Fibroblast of lung (primary cell): ENCODE measurements at regions not wholly inside any gene's neighbourhood (a gene's known extent, or its start where the extent isn't known, plus 50 kb on each side); places are given as distances from the start of the nearest gene placed in this dataset.

Source experiments
- DNase-seq, 2 donors: peaks; one replicate each; pipeline versions ENCODE4 v3.0.0 to v3.0.0-alpha.2; 2010; ENCODE audit warnings: low read depth in 2 of 2
- H2AFZ ChIP-seq: 2 replicates; pipeline ENCODE4 v1.5.1; 2012; ENCODE audit warnings: low read length, control low read depth, inconsistent platforms
- H3K27ac ChIP-seq: 2 replicates; pipeline ENCODE4 v1.5.1; 2011; ENCODE audit warnings: low read length, control low read depth; ENCODE audit not compliant: insufficient read depth
- H3K27me3 ChIP-seq: 2 replicates; pipeline ENCODE4 v1.5.1; 2011; ENCODE audit warnings: mild to moderate bottlenecking, low read length; ENCODE audit not compliant: control insufficient read depth, insufficient read depth
- H3K36me3 ChIP-seq: 2 replicates; pipeline ENCODE4 v1.5.1; 2011; ENCODE audit warnings: low read length; ENCODE audit not compliant: control insufficient read depth, insufficient read depth
- H3K4me1 ChIP-seq: 2 replicates; pipeline ENCODE4 v1.5.1; 2011; ENCODE audit warnings: low read length; ENCODE audit not compliant: control insufficient read depth, insufficient read depth; ENCODE audit errors: extremely low read depth
- H3K4me2 ChIP-seq: 2 replicates; pipeline ENCODE4 v1.5.1; 2011; ENCODE audit warnings: low read length, control low read depth; ENCODE audit not compliant: insufficient read depth; ENCODE audit errors: extremely low read depth
- H3K4me3 ChIP-seq, 4 experiments: fragments of 200-600 bp in 1 of 4; sonication (generic) in 1 of 4; replicated peaks in 1 of 4; 2 replicates each; pipeline ENCODE4 v1.5.1; 2011 to 2016; ENCODE audit warnings: low read length in 4 of 4, low read depth in 3 of 4, mild to moderate bottlenecking in 3 of 4, control low read depth in 2 of 4, inconsistent platforms in 1 of 4, mixed read lengths in 1 of 4; ENCODE audit not compliant: insufficient read depth in 1 of 4; ENCODE audit errors: control extremely low read depth in 1 of 4
- H3K79me2 ChIP-seq: 2 replicates; pipeline ENCODE4 v1.5.1; 2012; ENCODE audit warnings: mild to moderate bottlenecking, low read length, inconsistent platforms; ENCODE audit not compliant: control insufficient read depth, insufficient read depth
- H3K9ac ChIP-seq: 2 replicates; pipeline ENCODE4 v1.5.1; 2011; ENCODE audit warnings: mild to moderate bottlenecking, low read length, control low read depth; ENCODE audit not compliant: insufficient read depth
- H3K9me3 ChIP-seq: 2 replicates; pipeline ENCODE4 v1.5.1; 2012; ENCODE audit warnings: low read depth, low read length; ENCODE audit not compliant: control insufficient read depth, insufficient read depth
- H4K20me1 ChIP-seq: 2 replicates; pipeline ENCODE4 v1.5.1; 2011; ENCODE audit warnings: low read length; ENCODE audit not compliant: control insufficient read depth, insufficient read depth; ENCODE audit errors: extremely low read depth
- CTCF ChIP-seq, 2 donors: IDR thresholded peaks in 1 of 2; conservative IDR thresholded peaks in 1 of 2; 1 replicate in 1 of 2; 2 replicates in 1 of 2; pipeline ENCODE4 v1.5.1; 2011 to 2012; ENCODE audit warnings: low read length in 2 of 2, control low read depth in 1 of 2, inconsistent platforms in 1 of 2, low read depth in 1 of 2, mild to moderate bottlenecking in 1 of 2
- EZH2 ChIP-seq: IDR thresholded peaks from 2 replicates; pipeline ENCODE4 v1.5.1; 2012; ENCODE audit warnings: low read length, control low read depth, mild to moderate bottlenecking; ENCODE audit errors: missing control alignments

- DNase-seq = no peak
- Histone ChIP-seq H3K79me2 (no peaks in the 10 kb centered on the region), H4K20me1 (no peaks in the 10 kb centered on the region), H3K27ac (no peak overlapping the region), H3K4me3 (no peak overlapping the region), H3K9me3 (no peaks in the 10 kb centered on the region), H3K36me3 (no peaks in the 10 kb centered on the region), H3K4me2 (no peak overlapping the region), H2AFZ (no peak overlapping the region), H3K9ac (no peak overlapping the region), H3K4me1 (no peaks in the 10 kb centered on the region), H3K27me3 (no peaks in the 10 kb centered on the region)
- TF ChIP-seq EZH2 (no peak), CTCF (conservative IDR thresholded peaks at IDR 0.05 in 1 of 2, IDR thresholded peaks at IDR 0.05 in 1 of 2; ENCODE audit: low read depth in 1 of 2, low read length in 2 of 2) (no peak)
Measured at GRCh38 chr1:188367661-188368060, 1538.9 kb downstream of the PLA2G4A start.

- H3K4me2 ChIP-seq = no peak overlapping the region
Measured at GRCh38 chr1:188371295-188371806, 1542.6 kb downstream of the PLA2G4A start.

GRCh38 chr1:188372821-188373220, 1544.1 kb downstream of the PLA2G4A start:
- Histone ChIP-seq H3K79me2 (no peaks in the 10 kb centered on the region), H3K36me3 (no peaks in the 10 kb centered on the region), H3K4me1 (no peaks in the 10 kb centered on the region), H3K27me3 (no peaks in the 10 kb centered on the region), H3K9ac (no peak overlapping the region), H4K20me1 (no peaks in the 10 kb centered on the region), H3K4me3 (no peak overlapping the region), H3K27ac (no peak overlapping the region), H3K4me2 (no peak overlapping the region), H3K9me3 (no peaks in the 10 kb centered on the region), H2AFZ (no peak overlapping the region)
- DNase-seq = no peak
- TF ChIP-seq CTCF (conservative IDR thresholded peaks at IDR 0.05 in 1 of 2, IDR thresholded peaks at IDR 0.05 in 1 of 2; ENCODE audit: low read depth in 1 of 2, low read length in 2 of 2) (no peak), EZH2 (no peak)

More at GRCh38 chr1:188371295-188371806, 1542.6 kb downstream of the PLA2G4A start:
- H3K36me3 ChIP-seq = no peaks in the 10 kb centered on the region
- H3K9ac ChIP-seq = no peak overlapping the region
- H3K79me2 ChIP-seq = no peaks in the 10 kb centered on the region
- no peak for DNase-seq
- no peak for TF ChIP-seq CTCF (conservative IDR thresholded peaks at IDR 0.05 in 1 of 2, IDR thresholded peaks at IDR 0.05 in 1 of 2; ENCODE audit: low read depth in 1 of 2, low read length in 2 of 2)
- no peak for TF ChIP-seq EZH2
- no peaks in the 10 kb centered on the region for H4K20me1 ChIP-seq
- no peaks in the 10 kb centered on the region for H3K4me1 ChIP-seq
- no peaks in the 10 kb centered on the region for H3K27me3 ChIP-seq
- H3K27ac ChIP-seq = no peak overlapping the region
- no peak overlapping the region for H2AFZ ChIP-seq
- no peak overlapping the region for H3K4me3 ChIP-seq
- no peaks in the 10 kb centered on the region for H3K9me3 ChIP-seq
